Activated CD4-positive, alpha-beta T cell treated with anti-CD3 and anti-CD28 coated beads, Interleukin-2, amount 10 ng/mL, durations not matched to agents 7 days and 5 days (primary cell): ENCODE measurements at regions not wholly inside any gene's neighbourhood (a gene's known extent, or its start where the extent isn't known, plus 50 kb on each side); places are given as distances from the start of the nearest gene placed in this dataset.

Experiments
- CTCF ChIA-PET: fragments of 350-600 bp; sonication (Branson Sonifier 250); formaldehyde crosslinking; loops from one replicate; lab custom pipeline; 2021; ENCODE audit warnings: antibody characterized with exemption; lab: Charles Lee
- POLR2A ChIA-PET: fragments of 350-600 bp; sonication (Branson Sonifier 250); formaldehyde crosslinking; loops from one replicate; lab custom pipeline; 2021; ENCODE audit warnings: antibody characterized with exemption; lab: Charles Lee
- DNase-seq: peaks from one replicate; pipeline ENCODE4 v3.0.0-alpha.2; 2020
- H3K27ac Mint-ChIP-seq: one replicate; pipeline ENCODE4 v1.8.0; 2021; ENCODE audit warnings: mild to moderate bottlenecking, moderate library complexity, mixed read lengths
- H3K27me3 Mint-ChIP-seq: one replicate; pipeline ENCODE4 v1.8.0; 2021; ENCODE audit warnings: mixed read lengths
- H3K36me3 Mint-ChIP-seq: one replicate; pipeline ENCODE4 v1.8.0; 2021; ENCODE audit warnings: low read depth, mixed read lengths
- H3K4me1 Mint-ChIP-seq: one replicate; pipeline ENCODE4 v1.8.0; 2021; ENCODE audit warnings: mixed read lengths
- H3K4me3 Mint-ChIP-seq: one replicate; pipeline ENCODE4 v1.8.0; 2021; ENCODE audit warnings: mild to moderate bottlenecking, moderate library complexity, mixed read lengths
- H3K9me3 Mint-ChIP-seq: one replicate; pipeline ENCODE4 v1.8.0; 2021; ENCODE audit warnings: mixed read lengths

GRCh38 chr4:138761638-138762220, 253.9 kb upstream of the NOCT start:
- H3K4me3 Mint-ChIP-seq, result no peak overlapping the region
- no peak for DNase-seq
- no peaks in the 10 kb centered on the region for H3K27me3 Mint-ChIP-seq
- no peaks in the 10 kb centered on the region for H3K4me1 Mint-ChIP-seq
- no peak overlapping the region for H3K27ac Mint-ChIP-seq
- H3K36me3 Mint-ChIP-seq, result no peaks in the 10 kb centered on the region
- no peaks in the 10 kb centered on the region for H3K9me3 Mint-ChIP-seq
- CTCF ChIA-PET, result interaction anchor here (2.1 kb wide), 1 partner anchor 10 kb away, joined by 5 read pairs; no protein-coding TSS in a partner anchor
- POLR2A ChIA-PET, result no interaction called here

GRCh38 chr4:138759554-138759902, 256.1 kb upstream of the NOCT start:
- no peaks in the 10 kb centered on the region for H3K27me3 Mint-ChIP-seq
- H3K4me1 Mint-ChIP-seq, result no peaks in the 10 kb centered on the region
- ChIA-PET CTCF (no interaction called here), POLR2A (no interaction called here)
- no peaks in the 10 kb centered on the region for H3K9me3 Mint-ChIP-seq
- no peak overlapping the region for H3K27ac Mint-ChIP-seq
- no peak overlapping the region for H3K4me3 Mint-ChIP-seq
- no peaks in the 10 kb centered on the region for H3K36me3 Mint-ChIP-seq
- DNase-seq, result no peak

GRCh38 chr4:138758876-138759553, 256.6 kb upstream of the NOCT start:
- Mint-ChIP-seq H3K36me3 (no peaks in the 10 kb centered on the region), H3K9me3 (no peaks in the 10 kb centered on the region), H3K27ac (no peak overlapping the region), H3K27me3 (no peaks in the 10 kb centered on the region), H3K4me3 (no peak overlapping the region), H3K4me1 (no peaks in the 10 kb centered on the region)
- CTCF ChIA-PET, result no interaction called here
- POLR2A ChIA-PET, result no interaction called here
- DNase-seq, result no peak

GRCh38 chr4:138758196-138758595, 257.4 kb upstream of the NOCT start:
- POLR2A ChIA-PET, result no interaction called here

GRCh38 chr4:138757432-138757831, 258.1 kb upstream of the NOCT start:
- CTCF ChIA-PET, result no interaction called here
- Mint-ChIP-seq H3K36me3 (no peaks in the 10 kb centered on the region), H3K27ac (no peak overlapping the region), H3K9me3 (peaks cover 2% of the 10 kb centered on the region), H3K27me3 (no peaks in the 10 kb centered on the region), H3K4me3 (no peak overlapping the region), H3K4me1 (no peaks in the 10 kb centered on the region)
- POLR2A ChIA-PET, result no interaction called here
- DNase-seq, result no peak

More at GRCh38 chr4:138758196-138758595, 257.4 kb upstream of the NOCT start:
- Mint-ChIP-seq H3K27me3 (no peaks in the 10 kb centered on the region), H3K9me3 (peaks cover under 1% of the 10 kb centered on the region), H3K4me1 (no peaks in the 10 kb centered on the region), H3K36me3 (no peaks in the 10 kb centered on the region), H3K27ac (no peak overlapping the region), H3K4me3 (no peak overlapping the region)
- CTCF ChIA-PET, result no interaction called here
- DNase-seq, result no peak

GRCh38 chr4:138756519-138756918, 259.1 kb upstream of the NOCT start:
- H3K36me3 Mint-ChIP-seq, result no peaks in the 10 kb centered on the region
- ChIA-PET CTCF (no interaction called here), POLR2A (no interaction called here)
- no peak for DNase-seq
- peaks cover 2% of the 10 kb centered on the region for H3K9me3 Mint-ChIP-seq
- no peaks in the 10 kb centered on the region for H3K4me1 Mint-ChIP-seq
- no peaks in the 10 kb centered on the region for H3K27me3 Mint-ChIP-seq
- H3K27ac Mint-ChIP-seq, result no peak overlapping the region
- no peak overlapping the region for H3K4me3 Mint-ChIP-seq

- CTCF ChIA-PET, result interaction anchor here (0.7 kb wide), 1 partner anchor 152 kb away, joined by 3 read pairs; no protein-coding TSS in a partner anchor
- POLR2A ChIA-PET, result no interaction called here
- Mint-ChIP-seq H3K27me3 (peaks cover 6% of the 10 kb centered on the region), H3K4me1 (no peaks in the 10 kb centered on the region), H3K36me3 (no peaks in the 10 kb centered on the region), H3K9me3 (peaks cover 2% of the 10 kb centered on the region), H3K4me3 (no peak overlapping the region), H3K27ac (no peak overlapping the region)
- no peak for DNase-seq
Measured at GRCh38 chr4:138751309-138751708, 264.3 kb upstream of the NOCT start.

GRCh38 chr4:138749303-138749702, 266.3 kb upstream of the NOCT start:
- POLR2A ChIA-PET, result no interaction called here
- Mint-ChIP-seq H3K9me3 (peaks cover 2% of the 10 kb centered on the region), H3K36me3 (no peaks in the 10 kb centered on the region), H3K27ac (no peak overlapping the region), H3K4me1 (no peaks in the 10 kb centered on the region), H3K4me3 (no peak overlapping the region), H3K27me3 (peaks cover 6% of the 10 kb centered on the region)
- CTCF ChIA-PET, result no interaction called here
- no peak for DNase-seq

- H3K4me1 Mint-ChIP-seq, result no peaks in the 10 kb centered on the region
- H3K27me3 Mint-ChIP-seq, result no peaks in the 10 kb centered on the region
- H3K9me3 Mint-ChIP-seq, result no peaks in the 10 kb centered on the region
- ChIA-PET POLR2A (no interaction called here), CTCF (no interaction called here)
- H3K4me3 Mint-ChIP-seq, result no peak overlapping the region
- DNase-seq, result no peak
- no peak overlapping the region for H3K27ac Mint-ChIP-seq
- no peaks in the 10 kb centered on the region for H3K36me3 Mint-ChIP-seq
Measured at GRCh38 chr4:138741766-138742377, 273.7 kb upstream of the NOCT start.

- Mint-ChIP-seq H3K36me3 (no peaks in the 10 kb centered on the region), H3K27ac (no peak overlapping the region), H3K4me3 (no peak overlapping the region), H3K4me1 (no peaks in the 10 kb centered on the region), H3K27me3 (no peaks in the 10 kb centered on the region), H3K9me3 (no peaks in the 10 kb centered on the region)
- ChIA-PET POLR2A (no interaction called here), CTCF (no interaction called here)
- DNase-seq, result no peak
Measured at GRCh38 chr4:138740816-138741745, 274.5 kb upstream of the NOCT start.

GRCh38 chr4:138736362-138736761, 279.2 kb upstream of the NOCT start:
- H3K4me1 Mint-ChIP-seq, result no peaks in the 10 kb centered on the region
- ChIA-PET POLR2A (no interaction called here), CTCF (no interaction called here)
- DNase-seq, result no peak
- no peak overlapping the region for H3K4me3 Mint-ChIP-seq
- H3K36me3 Mint-ChIP-seq, result no peaks in the 10 kb centered on the region
- H3K27me3 Mint-ChIP-seq, result no peaks in the 10 kb centered on the region
- no peak overlapping the region for H3K27ac Mint-ChIP-seq
- H3K9me3 Mint-ChIP-seq, result no peaks in the 10 kb centered on the region

- Mint-ChIP-seq H3K4me3 (no peak overlapping the region), H3K4me1 (no peaks in the 10 kb centered on the region), H3K27ac (no peak overlapping the region), H3K36me3 (no peaks in the 10 kb centered on the region), H3K9me3 (no peaks in the 10 kb centered on the region), H3K27me3 (peaks cover 1% of the 10 kb centered on the region)
- no peak for DNase-seq
- ChIA-PET POLR2A (no interaction called here), CTCF (no interaction called here)
Measured at GRCh38 chr4:138734746-138735145, 280.8 kb upstream of the NOCT start.

- no peaks in the 10 kb centered on the region for H3K36me3 Mint-ChIP-seq
- H3K9me3 Mint-ChIP-seq, result no peaks in the 10 kb centered on the region
- no peak overlapping the region for H3K27ac Mint-ChIP-seq
- POLR2A ChIA-PET, result no interaction called here
- DNase-seq, result no peak
- peaks cover 4% of the 10 kb centered on the region for H3K27me3 Mint-ChIP-seq
- no peaks in the 10 kb centered on the region for H3K4me1 Mint-ChIP-seq
- CTCF ChIA-PET, result no interaction called here
- H3K4me3 Mint-ChIP-seq, result no peak overlapping the region
Measured at GRCh38 chr4:138728566-138728965, 287.0 kb upstream of the NOCT start.
